ENCODE measurements at regions not wholly inside any gene's neighbourhood (a gene's known extent, or its start where the extent isn't known, plus 50 kb on each side); places are given as distances from the start of the nearest gene placed in this dataset.

- TF ChIP-seq CTCF (IDR thresholded peaks at IDR 0.05), result no peak
- TF ChIP-seq USF2 (IDR thresholded peaks at IDR 0.05), result no peak
- TF ChIP-seq ESRRA (IDR thresholded peaks at IDR 0.05; ENCODE audit: borderline replicate concordance, low read length), result no peak
- no peak for TF ChIP-seq MAZ (IDR thresholded peaks at IDR 0.05; ENCODE audit: borderline replicate concordance, low read depth, low read length)
Measured at GRCh38 chr6:133693565-133693964, 195.3 kb upstream of the TCF21 start.

Measured in A549 (cell line).